ENCODE measurements at regions not wholly inside any gene's neighbourhood (a gene's known extent, or its start where the extent isn't known, plus 50 kb on each side); places are given as distances from the start of the nearest gene placed in this dataset.

GRCh38 chr11:112627588-112628045 lies 333.6 kb upstream of the NCAM1 start:
- Histone ChIP-seq H3K9me2 (replicated peaks; ENCODE audit: insufficient read depth) (no peaks in the 10 kb centered on the region), H3K36me3 (replicated peaks; ENCODE audit: insufficient read depth, low read depth) (no peaks in the 10 kb centered on the region), H3K27ac (no peak overlapping the region), H3K4me1 (ENCODE audit: insufficient read depth) (no peaks in the 10 kb centered on the region), H3K27me3 (peaks cover 18% of the 10 kb centered on the region), H3K4me2 (no peak overlapping the region), H2AFZ (no peak overlapping the region), H4K20me1 (ENCODE audit: insufficient read depth, poor library complexity, severe bottlenecking) (no peaks in the 10 kb centered on the region), H3K4me3 (no peak overlapping the region), H3K9me3 (ENCODE audit: low read depth) (no peaks in the 10 kb centered on the region), H3K79me2 (no peaks in the 10 kb centered on the region)
- DNase-seq (ENCODE audit: low spot score): no peak
- TF ChIP-seq EZH2 (IDR thresholded peaks at IDR 0.05; ENCODE audit: borderline replicate concordance) (no peak), EZH2phosphoT487 (IDR thresholded peaks at IDR 0.05; ENCODE audit: low read depth, severe bottlenecking, unreplicated experiment) (no peak)
- TF ChIP-seq, protein P1, sequence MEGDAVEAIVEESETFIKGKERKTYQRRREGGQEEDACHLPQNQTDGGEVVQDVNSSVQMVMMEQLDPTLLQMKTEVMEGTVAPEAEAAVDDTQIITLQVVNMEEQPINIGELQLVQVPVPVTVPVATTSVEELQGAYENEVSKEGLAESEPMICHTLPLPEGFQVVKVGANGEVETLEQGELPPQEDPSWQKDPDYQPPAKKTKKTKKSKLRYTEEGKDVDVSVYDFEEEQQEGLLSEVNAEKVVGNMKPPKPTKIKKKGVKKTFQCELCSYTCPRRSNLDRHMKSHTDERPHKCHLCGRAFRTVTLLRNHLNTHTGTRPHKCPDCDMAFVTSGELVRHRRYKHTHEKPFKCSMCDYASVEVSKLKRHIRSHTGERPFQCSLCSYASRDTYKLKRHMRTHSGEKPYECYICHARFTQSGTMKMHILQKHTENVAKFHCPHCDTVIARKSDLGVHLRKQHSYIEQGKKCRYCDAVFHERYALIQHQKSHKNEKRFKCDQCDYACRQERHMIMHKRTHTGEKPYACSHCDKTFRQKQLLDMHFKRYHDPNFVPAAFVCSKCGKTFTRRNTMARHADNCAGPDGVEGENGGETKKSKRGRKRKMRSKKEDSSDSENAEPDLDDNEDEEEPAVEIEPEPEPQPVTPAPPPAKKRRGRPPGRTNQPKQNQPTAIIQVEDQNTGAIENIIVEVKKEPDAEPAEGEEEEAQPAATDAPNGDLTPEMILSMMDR (IDR thresholded peaks at IDR 0.05; ENCODE audit: poor library complexity): no peak
- 90% methylated on average over 2 of the region's 2 CpGs for WGBS (ENCODE audit: low lambda C conversion rate, missing lambda C conversion rate)

- no peak overlapping the region for H3K27ac ChIP-seq
- 78% methylated on average over 3 of the region's 3 CpGs for WGBS (ENCODE audit: low lambda C conversion rate, missing lambda C conversion rate)
- H3K4me2 ChIP-seq: no peak overlapping the region
- H2AFZ ChIP-seq: no peak overlapping the region
- H3K79me2 ChIP-seq: no peaks in the 10 kb centered on the region
- no peak for DNase-seq (ENCODE audit: low spot score)
- no peaks in the 10 kb centered on the region for H3K36me3 ChIP-seq (replicated peaks; ENCODE audit: insufficient read depth, low read depth)
- peaks cover 23% of the 10 kb centered on the region for H3K27me3 ChIP-seq
- no peaks in the 10 kb centered on the region for H3K9me2 ChIP-seq (replicated peaks; ENCODE audit: insufficient read depth)
- no peak overlapping the region for H3K4me3 ChIP-seq
- no peaks in the 10 kb centered on the region for H3K4me1 ChIP-seq (ENCODE audit: insufficient read depth)
- no peak for TF ChIP-seq EZH2phosphoT487 (IDR thresholded peaks at IDR 0.05; ENCODE audit: low read depth, severe bottlenecking, unreplicated experiment)
- no peak for TF ChIP-seq EZH2 (IDR thresholded peaks at IDR 0.05; ENCODE audit: borderline replicate concordance)
- TF ChIP-seq, protein P1 (IDR thresholded peaks at IDR 0.05; ENCODE audit: poor library complexity): no peak
- H3K9me3 ChIP-seq (ENCODE audit: low read depth): no peaks in the 10 kb centered on the region
- H4K20me1 ChIP-seq (ENCODE audit: insufficient read depth, poor library complexity, severe bottlenecking): no peaks in the 10 kb centered on the region
Observed at GRCh38 chr11:112628676-112629075, 332.5 kb upstream of the NCAM1 start.

GRCh38 chr11:112630496-112630895 lies 330.7 kb upstream of the NCAM1 start:
- 89% methylated on average over 2 of the region's 2 CpGs for WGBS (ENCODE audit: low lambda C conversion rate, missing lambda C conversion rate)
- Histone ChIP-seq H4K20me1 (ENCODE audit: insufficient read depth, poor library complexity, severe bottlenecking) (no peaks in the 10 kb centered on the region), H3K36me3 (replicated peaks; ENCODE audit: insufficient read depth, low read depth) (no peaks in the 10 kb centered on the region), H3K9me2 (replicated peaks; ENCODE audit: insufficient read depth) (no peaks in the 10 kb centered on the region), H3K27ac (no peak overlapping the region), H3K27me3 (peaks cover 28% of the 10 kb centered on the region), H3K4me2 (no peak overlapping the region), H3K4me1 (ENCODE audit: insufficient read depth) (no peaks in the 10 kb centered on the region), H3K9me3 (ENCODE audit: low read depth) (no peaks in the 10 kb centered on the region), H3K4me3 (no peak overlapping the region), H2AFZ (no peak overlapping the region), H3K79me2 (no peaks in the 10 kb centered on the region)
- no peak for DNase-seq (ENCODE audit: low spot score)
- no peak for TF ChIP-seq EZH2phosphoT487 (IDR thresholded peaks at IDR 0.05; ENCODE audit: low read depth, severe bottlenecking, unreplicated experiment)
- TF ChIP-seq, protein P1 (IDR thresholded peaks at IDR 0.05; ENCODE audit: poor library complexity): no peak
- TF ChIP-seq EZH2 (IDR thresholded peaks at IDR 0.05; ENCODE audit: borderline replicate concordance): no peak

GRCh38 chr11:112631333-112631732 lies 329.9 kb upstream of the NCAM1 start:
- H3K27ac ChIP-seq: no peak overlapping the region
- no peak overlapping the region for H3K4me2 ChIP-seq
- peaks cover 28% of the 10 kb centered on the region for H3K27me3 ChIP-seq
- no peaks in the 10 kb centered on the region for H3K9me2 ChIP-seq (replicated peaks; ENCODE audit: insufficient read depth)
- no peaks in the 10 kb centered on the region for H3K9me3 ChIP-seq (ENCODE audit: low read depth)
- H2AFZ ChIP-seq: no peak overlapping the region
- H3K4me3 ChIP-seq: no peak overlapping the region
- H3K36me3 ChIP-seq (replicated peaks; ENCODE audit: insufficient read depth, low read depth): no peaks in the 10 kb centered on the region
- no peaks in the 10 kb centered on the region for H4K20me1 ChIP-seq (ENCODE audit: insufficient read depth, poor library complexity, severe bottlenecking)
- no peaks in the 10 kb centered on the region for H3K4me1 ChIP-seq (ENCODE audit: insufficient read depth)
- TF ChIP-seq EZH2phosphoT487 (IDR thresholded peaks at IDR 0.05; ENCODE audit: low read depth, severe bottlenecking, unreplicated experiment) (no peak), EZH2 (IDR thresholded peaks at IDR 0.05; ENCODE audit: borderline replicate concordance) (no peak)
- TF ChIP-seq, protein P1 (IDR thresholded peaks at IDR 0.05; ENCODE audit: poor library complexity): no peak
- no peak for DNase-seq (ENCODE audit: low spot score)
- no peaks in the 10 kb centered on the region for H3K79me2 ChIP-seq

Data from hepatocyte (in vitro differentiated cells).